Fibroblast of skin of right biceps (primary cell): ENCODE measurements at regions not wholly inside any gene's neighbourhood (a gene's known extent, or its start where the extent isn't known, plus 50 kb on each side); places are given as distances from the start of the nearest gene placed in this dataset.

Experiments
- DNase-seq: peaks from one replicate; pipeline ENCODE4 v3.0.0-alpha.2; 2013

DNA sequence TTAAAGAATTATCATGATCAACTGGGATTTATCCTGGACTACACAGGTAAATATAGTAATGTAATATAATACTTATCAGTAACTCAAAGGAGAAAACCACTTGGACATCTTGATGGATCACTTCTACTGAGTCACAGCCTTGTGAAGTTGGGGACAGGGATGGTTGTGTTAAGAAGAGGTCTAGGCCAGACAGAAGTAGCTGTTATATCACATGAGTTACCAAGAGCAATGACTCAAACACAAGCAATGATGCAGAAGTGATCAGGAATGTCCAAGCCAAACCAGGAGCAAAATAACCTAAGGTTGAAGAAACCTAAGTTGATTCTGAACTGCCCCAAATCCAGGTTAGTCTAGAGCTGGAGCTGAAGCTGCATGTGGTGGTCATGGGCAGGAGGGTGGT, 424.5 kb upstream of the DAB1 start:
- DNase-seq, result peak; percentile 72

GRCh38 chr1:57845041-57845440, 421.2 kb upstream of the DAB1 start:
- peak; percentile 84 for DNase-seq

GRCh38 chr1:57844382-57844980, 420.6 kb upstream of the DAB1 start:
- peak; percentile 7 for DNase-seq

DNA sequence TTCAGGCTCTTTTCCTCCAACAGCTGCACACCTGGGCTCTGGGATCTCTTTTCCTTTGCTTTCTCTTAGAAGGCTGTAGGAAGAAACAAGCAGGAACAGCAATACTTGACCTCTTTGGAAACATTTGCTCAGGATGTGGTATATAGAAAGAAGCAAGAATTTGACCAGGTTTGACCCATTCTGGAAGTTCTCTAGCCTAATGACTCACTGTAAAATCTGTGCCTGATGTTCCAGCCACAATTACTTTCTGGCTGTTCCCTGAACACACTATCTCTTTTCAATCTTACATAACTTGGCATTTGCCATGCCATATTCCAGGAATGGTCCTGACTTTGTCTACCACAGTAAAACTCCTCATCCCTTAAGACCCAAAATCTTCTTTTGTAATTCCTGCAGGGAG, 419.9 kb upstream of the DAB1 start:
- DNase-seq, result peak; percentile 71

DNA sequence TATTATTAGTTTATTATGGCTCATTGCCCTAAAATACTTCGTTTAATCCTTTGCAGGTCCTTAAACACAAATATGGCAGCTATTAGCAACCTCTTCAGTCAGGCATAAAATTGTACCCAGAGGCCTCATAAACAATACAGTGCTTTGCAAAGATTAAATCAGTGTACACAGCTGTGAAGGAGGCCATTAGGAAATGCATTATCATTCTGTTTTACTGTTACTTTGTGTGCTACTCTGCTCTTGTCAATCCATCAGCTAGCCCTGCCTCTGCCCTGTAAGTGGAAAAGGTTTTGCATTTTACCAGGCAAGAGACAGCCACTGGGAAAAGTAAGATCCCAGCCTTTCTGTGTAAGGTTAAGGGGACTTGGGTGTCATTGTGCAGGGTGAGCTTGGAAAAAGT, 415.7 kb upstream of the DAB1 start:
- no peak for DNase-seq

DNA sequence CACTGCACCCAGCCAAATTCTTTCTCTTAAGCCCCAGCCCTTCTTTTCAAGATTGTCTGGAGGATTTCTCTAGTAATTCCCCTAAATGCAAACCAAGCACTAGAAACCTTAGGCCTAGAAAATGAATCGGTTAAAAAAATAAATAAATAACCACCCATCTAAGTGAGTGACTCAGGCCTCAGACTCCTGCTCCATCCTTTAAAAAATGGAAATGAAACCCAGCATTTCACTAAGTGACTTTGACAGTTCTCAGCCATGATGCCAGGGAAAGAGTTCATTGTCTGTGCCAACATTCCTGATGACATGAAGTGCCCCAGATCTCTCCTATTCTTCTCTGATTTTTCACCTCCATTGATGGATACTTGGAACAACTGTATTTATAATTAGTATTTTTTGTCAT, 415.2 kb upstream of the DAB1 start:
- DNase-seq, result peak; percentile 67

- peak; percentile 23 for DNase-seq
Measured at GRCh38 chr1:57835620-57836019, 411.8 kb upstream of the DAB1 start.

DNA sequence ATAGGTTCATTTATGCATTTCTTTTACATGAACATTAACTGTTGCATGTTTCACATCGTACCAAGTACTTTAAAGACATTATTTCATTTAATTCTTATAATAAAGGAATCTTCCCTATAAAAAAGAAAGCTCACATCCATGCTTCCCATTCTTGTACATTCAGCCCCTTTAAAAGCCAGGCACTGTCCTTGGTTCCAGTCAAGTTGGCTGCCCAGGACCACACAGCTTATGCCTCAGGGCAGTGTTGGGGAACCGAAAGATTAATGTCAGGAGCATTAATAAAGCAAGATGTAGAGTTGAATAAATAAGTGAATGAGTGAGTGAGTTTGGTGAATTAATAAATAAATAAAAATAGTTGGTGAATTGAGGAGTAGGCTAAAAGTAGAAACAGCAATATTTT, 409.4 kb upstream of the DAB1 start:
- no peak for DNase-seq

- no peak for DNase-seq
Measured at GRCh38 chr1:57832612-57833011, 408.8 kb upstream of the DAB1 start.

DNA sequence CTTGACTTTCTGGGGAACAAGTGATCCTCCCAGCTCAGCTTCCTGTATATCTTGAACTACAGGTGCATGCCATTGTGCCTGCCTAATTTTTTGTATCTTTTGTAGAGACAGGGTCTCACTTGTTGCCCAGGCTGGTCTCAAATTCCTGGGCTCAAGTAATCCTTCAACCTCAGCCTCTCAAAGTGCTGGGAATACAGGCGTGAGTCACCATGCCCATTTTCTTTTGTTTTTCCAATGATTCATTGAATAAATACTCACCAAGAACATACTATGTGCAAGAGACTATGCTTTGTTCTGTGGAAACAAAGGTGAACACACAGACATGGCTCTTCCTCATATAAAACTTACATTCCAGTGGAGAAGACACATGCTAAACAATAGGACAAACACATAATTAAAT, 407.8 kb upstream of the DAB1 start:
- DNase-seq, result peak; percentile 74

DNA sequence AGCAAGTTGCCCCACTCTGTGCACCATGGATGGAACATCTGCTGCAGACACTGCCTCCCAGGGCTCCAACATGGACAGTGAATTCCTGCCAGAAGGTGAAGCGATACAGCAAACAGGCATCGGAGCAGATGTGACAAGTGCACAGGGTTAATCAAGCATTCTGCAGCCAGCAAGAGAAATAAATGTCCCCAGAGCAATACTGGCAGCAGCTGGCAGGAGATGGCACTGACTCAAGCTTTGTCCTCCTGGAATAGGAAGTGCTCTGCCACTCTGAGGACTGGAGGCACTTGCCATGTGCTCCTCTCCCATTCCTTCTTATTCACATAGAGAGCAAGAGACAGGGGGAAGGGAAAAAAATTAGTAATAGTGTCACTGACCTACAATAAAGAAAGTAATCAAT, 402.7 kb upstream of the DAB1 start:
- no peak for DNase-seq

DNA sequence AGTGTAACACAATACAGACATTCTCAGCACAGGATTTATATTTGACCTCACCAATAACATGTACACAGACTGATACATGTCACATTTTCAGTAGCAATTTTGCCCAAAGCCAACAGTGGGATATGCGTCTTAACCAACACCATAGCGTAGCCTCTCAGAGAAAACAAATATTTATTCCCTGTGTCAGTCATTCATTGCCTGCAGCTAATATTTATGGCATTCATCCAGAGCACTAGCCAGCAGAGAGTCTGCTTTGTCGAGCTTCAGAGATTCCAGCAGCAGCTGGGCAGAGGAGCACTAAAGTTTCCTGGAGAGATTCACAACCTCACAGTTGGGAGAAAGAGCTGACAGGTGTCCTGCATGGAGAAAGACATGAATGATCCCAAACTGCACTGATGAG, 400.7 kb upstream of the DAB1 start:
- DNase-seq, result no peak

DNA sequence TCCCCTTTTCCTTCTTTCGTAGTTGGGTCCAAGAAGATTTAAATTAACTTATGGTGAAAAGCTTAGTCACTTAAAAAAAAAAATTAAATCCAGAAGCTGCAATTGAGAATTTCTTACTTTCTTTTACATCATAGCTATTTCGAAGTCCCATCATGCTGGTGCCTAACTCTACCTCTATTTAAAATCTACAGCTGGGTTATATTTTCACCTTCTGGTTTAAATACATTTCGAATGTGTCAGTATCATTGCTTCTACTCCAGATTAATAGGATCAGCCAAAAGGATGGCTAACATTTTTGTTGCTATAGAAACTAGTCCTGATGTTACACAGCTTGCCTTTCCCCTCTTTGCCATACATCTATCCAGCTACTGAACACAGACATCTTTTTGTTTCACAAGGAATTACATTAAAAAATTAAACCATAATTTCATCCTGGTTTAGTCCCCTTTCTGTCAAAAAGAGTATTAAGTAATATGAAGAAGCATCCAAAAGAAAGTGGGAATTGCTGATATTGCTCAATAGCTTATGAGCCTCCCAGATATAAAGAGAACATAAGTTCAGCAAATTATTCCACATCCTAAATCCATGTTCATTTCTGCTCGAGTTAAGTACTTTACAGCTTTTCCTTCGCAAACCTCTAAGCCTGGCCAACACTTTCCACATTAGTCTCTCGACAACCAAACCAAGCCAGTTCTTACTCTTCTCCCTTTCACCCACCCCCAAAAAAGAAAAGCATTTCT, 396.7 kb upstream of the DAB1 start:
- DNase-seq, result peak; percentile 26

GRCh38 chr1:57819893-57820292, 396.0 kb upstream of the DAB1 start:
- DNase-seq, result no peak

GRCh38 chr1:57803586-57803985, 379.7 kb upstream of the DAB1 start:
- no peak for DNase-seq

GRCh38 chr1:57800376-57800775, 376.5 kb upstream of the DAB1 start:
- no peak for DNase-seq

DNA sequence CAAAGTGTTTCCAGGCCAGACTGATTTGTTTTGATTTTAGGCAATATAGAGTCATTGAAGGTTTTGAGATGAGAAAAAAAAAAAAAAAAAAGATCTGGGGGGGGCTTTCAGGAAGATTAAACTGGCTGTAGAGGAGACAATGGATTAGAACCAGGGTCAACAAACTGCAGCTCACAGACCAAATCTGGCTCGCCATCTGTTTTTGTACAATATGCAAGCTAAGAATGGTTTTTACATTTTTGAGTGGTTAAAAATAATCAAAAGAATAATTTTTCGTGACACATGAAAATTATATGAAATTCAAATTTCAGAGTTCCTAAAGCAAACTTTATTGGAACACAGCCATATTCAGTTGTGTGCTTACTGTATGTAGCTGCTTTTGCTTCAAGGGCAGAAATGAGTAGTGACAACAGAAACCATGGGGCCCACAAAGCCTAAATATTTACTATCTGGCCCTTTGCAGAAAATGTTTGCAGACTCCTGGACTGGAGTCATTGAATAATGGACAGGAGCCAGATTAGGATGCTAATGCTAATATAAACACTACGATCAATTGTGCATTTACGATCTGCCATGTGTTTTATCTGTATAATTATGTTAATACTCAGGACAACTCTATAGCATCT, 375.7 kb upstream of the DAB1 start:
- DNase-seq, result no peak

DNA sequence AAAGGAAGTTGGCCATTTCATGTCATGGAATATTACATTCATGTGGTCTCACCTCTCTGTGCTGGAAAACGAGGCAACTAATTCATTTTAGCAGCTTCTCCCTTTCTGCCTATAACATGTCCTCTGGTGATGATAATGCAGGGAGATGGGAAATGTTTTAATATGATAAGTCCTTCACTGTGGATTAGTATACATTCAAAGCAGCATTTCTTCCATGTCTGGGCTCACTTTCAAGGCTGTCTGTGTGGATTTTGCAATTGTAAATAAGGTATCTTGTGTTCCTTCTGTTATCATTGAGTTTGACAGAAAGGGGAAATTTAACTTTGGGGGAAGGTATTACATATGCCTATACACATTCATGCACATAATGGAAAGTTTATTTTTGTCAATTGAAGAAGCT, 374.7 kb upstream of the DAB1 start:
- no peak for DNase-seq

DNA sequence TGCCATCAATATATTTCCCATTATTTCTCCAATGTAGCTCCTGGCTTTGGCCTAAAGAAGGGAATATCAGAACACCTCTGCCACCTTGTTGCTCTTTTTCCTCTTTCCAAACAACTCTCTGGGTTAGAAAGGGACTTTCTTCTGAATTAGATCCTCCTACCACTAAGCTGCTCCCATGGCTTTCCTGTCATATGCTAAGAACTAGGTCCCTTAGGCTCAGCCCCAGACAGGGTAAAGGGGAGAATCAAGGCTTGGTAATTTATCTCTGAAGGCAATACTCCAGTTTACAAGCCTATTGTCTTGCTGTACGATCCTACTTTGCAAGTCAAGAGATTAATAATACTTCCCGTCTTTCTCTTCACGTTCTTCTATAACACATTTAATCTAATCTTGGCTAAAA, 373.2 kb upstream of the DAB1 start:
- no peak for DNase-seq

- DNase-seq, result peak; percentile 14
Measured at GRCh38 chr1:57796616-57797015, 372.8 kb upstream of the DAB1 start.

DNA sequence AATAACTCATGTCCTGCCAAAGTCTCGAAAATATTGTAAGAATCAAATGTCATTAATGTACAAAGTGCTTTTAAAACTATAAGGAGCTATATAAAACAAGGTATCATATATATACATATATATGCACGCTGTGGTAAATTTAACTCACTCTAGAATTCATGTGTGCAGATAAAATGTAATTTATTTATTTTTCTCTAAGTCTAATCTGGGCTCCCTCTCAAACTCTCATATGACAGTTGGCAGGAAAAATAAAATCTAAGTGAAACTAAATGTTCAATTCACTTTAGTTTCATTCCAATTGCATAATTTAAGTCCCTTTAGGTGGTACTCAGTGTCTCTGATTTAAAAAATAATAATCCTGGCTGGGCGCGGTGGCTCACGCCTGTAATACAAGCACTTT, 372.0 kb upstream of the DAB1 start:
- DNase-seq, result no peak

- DNase-seq, result no peak
Measured at GRCh38 chr1:57794078-57794477, 370.2 kb upstream of the DAB1 start.

DNA sequence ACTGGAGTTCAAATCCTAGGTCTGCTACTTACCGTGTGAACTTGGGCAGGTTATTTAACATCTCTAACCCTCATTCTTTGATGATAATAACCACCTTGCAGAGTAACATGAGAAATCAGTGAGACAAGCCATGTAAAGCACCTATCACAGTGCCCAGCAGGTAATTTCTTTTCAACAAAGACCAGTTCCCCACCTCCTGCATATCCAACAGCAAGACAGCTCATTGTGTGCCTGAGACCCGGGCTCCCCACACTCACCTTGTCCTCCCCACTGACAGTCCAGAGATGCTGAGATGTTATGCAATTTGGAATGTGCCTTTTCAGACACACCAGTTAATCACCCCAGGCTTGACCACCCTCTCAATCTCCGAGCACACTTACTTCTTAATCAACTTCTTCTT, 367.6 kb upstream of the DAB1 start:
- DNase-seq, result no peak

DNA sequence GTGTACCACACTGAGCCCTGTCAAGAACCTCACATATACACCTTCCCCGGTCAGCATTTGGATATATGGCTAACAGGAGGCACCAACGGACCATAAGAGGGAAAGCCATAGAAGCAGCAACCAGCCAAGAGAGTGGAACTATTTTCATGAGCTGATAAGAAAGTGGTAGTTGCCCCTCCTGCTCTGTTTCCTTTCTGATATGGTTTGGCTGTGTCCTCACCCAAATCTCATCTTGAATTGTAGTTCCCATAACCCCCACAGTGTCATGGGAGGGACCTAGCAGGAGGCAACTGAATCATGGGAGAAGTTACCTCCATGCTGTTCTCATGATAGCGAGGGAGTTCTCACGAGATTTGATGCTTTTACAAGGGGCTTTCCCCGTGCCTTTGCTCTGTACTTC, 366.1 kb upstream of the DAB1 start:
- no peak for DNase-seq

DNA sequence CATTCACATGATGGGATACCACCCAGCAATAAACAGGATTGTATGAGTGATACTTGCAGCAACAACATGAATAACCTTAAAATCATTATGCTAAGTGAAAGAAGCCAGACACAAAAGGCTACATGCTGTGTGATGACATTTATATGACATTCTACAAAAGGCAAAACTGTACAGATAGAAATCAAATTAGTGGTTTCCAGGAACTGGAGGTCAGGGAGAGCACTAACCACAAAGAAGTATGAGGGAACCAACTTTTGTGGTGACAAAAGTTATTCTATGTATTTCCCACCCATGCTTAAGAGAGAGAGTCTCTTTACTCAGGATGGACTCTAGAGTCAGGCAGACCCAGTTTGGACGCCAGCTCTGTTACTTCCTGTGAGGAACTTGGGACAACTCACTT, 364.5 kb upstream of the DAB1 start:
- DNase-seq, result peak; percentile 28
